ENCODE measurements at regions not wholly inside any gene's neighbourhood (a gene's known extent, or its start where the extent isn't known, plus 50 kb on each side); places are given as distances from the start of the nearest gene placed in this dataset.

DNA sequence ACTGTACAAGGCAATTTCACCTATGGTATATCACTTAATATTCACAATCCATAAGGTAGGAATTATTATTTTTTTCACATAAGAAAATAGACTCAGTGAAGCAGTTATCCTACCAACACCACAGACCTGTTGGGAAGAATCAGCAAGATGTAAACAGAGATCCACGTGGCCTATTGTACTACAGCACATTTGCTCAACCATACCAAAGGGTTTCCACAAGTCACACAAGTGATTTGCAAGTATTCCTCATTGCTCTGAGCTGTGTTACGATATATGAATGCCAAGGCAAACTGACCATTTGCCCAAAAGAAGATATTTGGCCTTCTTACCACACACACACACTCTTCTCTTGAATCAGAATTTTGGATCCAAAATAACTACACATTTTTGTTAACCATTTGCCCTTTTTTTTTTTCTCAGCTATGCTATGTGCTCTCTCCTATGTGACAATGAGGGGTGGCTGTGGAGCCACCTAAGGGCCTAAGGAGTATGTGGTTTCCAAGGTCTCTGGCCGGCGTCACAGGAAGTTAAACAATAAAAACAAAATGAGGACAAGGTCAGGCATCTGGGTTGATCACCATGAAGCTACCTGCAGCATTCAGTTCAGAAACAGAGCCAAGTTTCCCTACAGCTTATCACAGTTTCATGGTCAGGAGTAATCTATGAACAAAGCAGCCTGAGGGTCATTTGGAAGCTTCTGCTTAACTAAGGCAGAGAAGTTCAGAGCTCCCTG is 171.0 kb upstream of the FREM1 start (continued):
- no peak for TF ChIP-seq KDM2A (CRISPR knock-in tag; IDR thresholded peaks at IDR 0.05; ENCODE audit: borderline replicate concordance, low read depth)
- TF ChIP-seq, protein P1, sequence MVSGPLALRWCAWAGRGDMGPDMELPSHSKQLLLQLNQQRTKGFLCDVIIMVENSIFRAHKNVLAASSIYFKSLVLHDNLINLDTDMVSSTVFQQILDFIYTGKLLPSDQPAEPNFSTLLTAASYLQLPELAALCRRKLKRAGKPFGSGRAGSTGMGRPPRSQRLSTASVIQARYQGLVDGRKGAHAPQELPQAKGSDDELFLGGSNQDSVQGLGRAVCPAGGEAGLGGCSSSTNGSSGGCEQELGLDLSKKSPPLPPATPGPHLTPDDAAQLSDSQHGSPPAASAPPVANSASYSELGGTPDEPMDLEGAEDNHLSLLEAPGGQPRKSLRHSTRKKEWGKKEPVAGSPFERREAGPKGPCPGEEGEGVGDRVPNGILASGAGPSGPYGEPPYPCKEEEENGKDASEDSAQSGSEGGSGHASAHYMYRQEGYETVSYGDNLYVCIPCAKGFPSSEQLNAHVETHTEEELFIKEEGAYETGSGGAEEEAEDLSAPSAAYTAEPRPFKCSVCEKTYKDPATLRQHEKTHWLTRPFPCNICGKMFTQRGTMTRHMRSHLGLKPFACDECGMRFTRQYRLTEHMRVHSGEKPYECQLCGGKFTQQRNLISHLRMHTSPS (CRISPR knock-in tag; IDR thresholded peaks at IDR 0.05; ENCODE audit: low read depth) = no peak
- TF ChIP-seq RFXAP (CRISPR knock-in tag; IDR thresholded peaks at IDR 0.05; ENCODE audit: borderline replicate concordance) = peak; percentile 45; the same call in 1 of the 2 replicates
- TF ChIP-seq, protein P2, sequence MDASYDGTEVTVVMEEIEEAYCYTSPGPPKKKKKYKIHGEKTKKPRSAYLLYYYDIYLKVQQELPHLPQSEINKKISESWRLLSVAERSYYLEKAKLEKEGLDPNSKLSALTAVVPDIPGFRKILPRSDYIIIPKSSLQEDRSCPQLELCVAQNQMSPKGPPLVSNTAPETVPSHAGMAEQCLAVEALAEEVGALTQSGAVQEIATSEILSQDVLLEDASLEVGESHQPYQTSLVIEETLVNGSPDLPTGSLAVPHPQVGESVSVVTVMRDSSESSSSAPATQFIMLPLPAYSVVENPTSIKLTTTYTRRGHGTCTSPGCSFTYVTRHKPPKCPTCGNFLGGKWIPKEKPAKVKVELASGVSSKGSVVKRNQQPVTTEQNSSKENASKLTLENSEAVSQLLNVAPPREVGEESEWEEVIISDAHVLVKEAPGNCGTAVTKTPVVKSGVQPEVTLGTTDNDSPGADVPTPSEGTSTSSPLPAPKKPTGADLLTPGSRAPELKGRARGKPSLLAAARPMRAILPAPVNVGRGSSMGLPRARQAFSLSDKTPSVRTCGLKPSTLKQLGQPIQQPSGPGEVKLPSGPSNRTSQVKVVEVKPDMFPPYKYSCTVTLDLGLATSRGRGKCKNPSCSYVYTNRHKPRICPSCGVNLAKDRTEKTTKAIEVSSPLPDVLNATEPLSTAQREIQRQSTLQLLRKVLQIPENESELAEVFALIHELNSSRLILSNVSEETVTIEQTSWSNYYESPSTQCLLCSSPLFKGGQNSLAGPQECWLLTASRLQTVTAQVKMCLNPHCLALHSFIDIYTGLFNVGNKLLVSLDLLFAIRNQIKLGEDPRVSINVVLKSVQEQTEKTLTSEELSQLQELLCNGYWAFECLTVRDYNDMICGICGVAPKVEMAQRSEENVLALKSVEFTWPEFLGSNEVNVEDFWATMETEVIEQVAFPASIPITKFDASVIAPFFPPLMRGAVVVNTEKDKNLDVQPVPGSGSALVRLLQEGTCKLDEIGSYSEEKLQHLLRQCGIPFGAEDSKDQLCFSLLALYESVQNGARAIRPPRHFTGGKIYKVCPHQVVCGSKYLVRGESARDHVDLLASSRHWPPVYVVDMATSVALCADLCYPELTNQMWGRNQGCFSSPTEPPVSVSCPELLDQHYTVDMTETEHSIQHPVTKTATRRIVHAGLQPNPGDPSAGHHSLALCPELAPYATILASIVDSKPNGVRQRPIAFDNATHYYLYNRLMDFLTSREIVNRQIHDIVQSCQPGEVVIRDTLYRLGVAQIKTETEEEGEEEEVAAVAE (CRISPR knock-in tag; IDR thresholded peaks at IDR 0.05; ENCODE audit: borderline replicate concordance) = no peak
- TF ChIP-seq, protein P3, sequence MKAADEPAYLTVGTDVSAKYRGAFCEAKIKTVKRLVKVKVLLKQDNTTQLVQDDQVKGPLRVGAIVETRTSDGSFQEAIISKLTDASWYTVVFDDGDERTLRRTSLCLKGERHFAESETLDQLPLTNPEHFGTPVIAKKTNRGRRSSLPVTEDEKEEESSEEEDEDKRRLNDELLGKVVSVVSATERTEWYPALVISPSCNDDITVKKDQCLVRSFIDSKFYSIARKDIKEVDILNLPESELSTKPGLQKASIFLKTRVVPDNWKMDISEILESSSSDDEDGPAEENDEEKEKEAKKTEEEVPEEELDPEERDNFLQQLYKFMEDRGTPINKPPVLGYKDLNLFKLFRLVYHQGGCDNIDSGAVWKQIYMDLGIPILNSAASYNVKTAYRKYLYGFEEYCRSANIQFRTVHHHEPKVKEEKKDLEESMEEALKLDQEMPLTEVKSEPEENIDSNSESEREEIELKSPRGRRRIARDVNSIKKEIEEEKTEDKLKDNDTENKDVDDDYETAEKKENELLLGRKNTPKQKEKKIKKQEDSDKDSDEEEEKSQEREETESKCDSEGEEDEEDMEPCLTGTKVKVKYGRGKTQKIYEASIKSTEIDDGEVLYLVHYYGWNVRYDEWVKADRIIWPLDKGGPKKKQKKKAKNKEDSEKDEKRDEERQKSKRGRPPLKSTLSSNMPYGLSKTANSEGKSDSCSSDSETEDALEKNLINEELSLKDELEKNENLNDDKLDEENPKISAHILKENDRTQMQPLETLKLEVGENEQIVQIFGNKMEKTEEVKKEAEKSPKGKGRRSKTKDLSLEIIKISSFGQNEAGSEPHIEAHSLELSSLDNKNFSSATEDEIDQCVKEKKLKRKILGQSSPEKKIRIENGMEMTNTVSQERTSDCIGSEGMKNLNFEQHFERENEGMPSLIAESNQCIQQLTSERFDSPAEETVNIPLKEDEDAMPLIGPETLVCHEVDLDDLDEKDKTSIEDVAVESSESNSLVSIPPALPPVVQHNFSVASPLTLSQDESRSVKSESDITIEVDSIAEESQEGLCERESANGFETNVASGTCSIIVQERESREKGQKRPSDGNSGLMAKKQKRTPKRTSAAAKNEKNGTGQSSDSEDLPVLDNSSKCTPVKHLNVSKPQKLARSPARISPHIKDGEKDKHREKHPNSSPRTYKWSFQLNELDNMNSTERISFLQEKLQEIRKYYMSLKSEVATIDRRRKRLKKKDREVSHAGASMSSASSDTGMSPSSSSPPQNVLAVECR (CRISPR knock-in tag; IDR thresholded peaks at IDR 0.05; ENCODE audit: borderline replicate concordance) = no peak
- TF ChIP-seq, protein P4, sequence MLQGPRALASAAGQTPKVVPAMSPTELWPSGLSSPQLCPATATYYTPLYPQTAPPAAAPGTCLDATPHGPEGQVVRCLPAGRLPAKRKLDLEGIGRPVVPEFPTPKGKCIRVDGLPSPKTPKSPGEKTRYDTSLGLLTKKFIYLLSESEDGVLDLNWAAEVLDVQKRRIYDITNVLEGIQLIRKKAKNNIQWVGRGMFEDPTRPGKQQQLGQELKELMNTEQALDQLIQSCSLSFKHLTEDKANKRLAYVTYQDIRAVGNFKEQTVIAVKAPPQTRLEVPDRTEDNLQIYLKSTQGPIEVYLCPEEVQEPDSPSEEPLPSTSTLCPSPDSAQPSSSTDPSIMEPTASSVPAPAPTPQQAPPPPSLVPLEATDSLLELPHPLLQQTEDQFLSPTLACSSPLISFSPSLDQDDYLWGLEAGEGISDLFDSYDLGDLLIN (CRISPR knock-in tag; IDR thresholded peaks at IDR 0.05; ENCODE audit: borderline replicate concordance) = no peak
- TF ChIP-seq PRMT3 (CRISPR knock-in tag; IDR thresholded peaks at IDR 0.05; ENCODE audit: borderline replicate concordance, low read depth) = no peak
- peak; percentile 77 for TF ChIP-seq ISL2 (CRISPR knock-in tag; IDR thresholded peaks at IDR 0.05)
- TF ChIP-seq, protein P5, sequence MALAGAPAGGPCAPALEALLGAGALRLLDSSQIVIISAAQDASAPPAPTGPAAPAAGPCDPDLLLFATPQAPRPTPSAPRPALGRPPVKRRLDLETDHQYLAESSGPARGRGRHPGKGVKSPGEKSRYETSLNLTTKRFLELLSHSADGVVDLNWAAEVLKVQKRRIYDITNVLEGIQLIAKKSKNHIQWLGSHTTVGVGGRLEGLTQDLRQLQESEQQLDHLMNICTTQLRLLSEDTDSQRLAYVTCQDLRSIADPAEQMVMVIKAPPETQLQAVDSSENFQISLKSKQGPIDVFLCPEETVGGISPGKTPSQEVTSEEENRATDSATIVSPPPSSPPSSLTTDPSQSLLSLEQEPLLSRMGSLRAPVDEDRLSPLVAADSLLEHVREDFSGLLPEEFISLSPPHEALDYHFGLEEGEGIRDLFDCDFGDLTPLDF (CRISPR knock-in tag; IDR thresholded peaks at IDR 0.05) = no peak
- TF ChIP-seq BCL6 (CRISPR knock-in tag; IDR thresholded peaks at IDR 0.05) = peak; percentile 53
- peak; percentile 42; the same call in 1 of the 2 replicates for TF ChIP-seq GABPB1 (CRISPR knock-in tag; IDR thresholded peaks at IDR 0.05)
- no peak for TF ChIP-seq SPEN (CRISPR knock-in tag; IDR thresholded peaks at IDR 0.05; ENCODE audit: low read depth)
- TF ChIP-seq ZNF7 (CRISPR knock-in tag; IDR thresholded peaks at IDR 0.05) = no peak
- TF ChIP-seq ZNF3 (CRISPR knock-in tag; IDR thresholded peaks at IDR 0.05) = no peak
- no peak for TF ChIP-seq ZNF83 (CRISPR knock-in tag; IDR thresholded peaks at IDR 0.05; ENCODE audit: borderline replicate concordance)
- TF ChIP-seq FOXA3 (CRISPR knock-in tag; IDR thresholded peaks at IDR 0.05) = 0 out of 2 replicates have a peak, but pooled peaks have one; percentile 14

Measured in HepG2 (cell line).